BE2C (cell line): ENCODE measurements at regions not wholly inside any gene's neighbourhood (a gene's known extent, or its start where the extent isn't known, plus 50 kb on each side); places are given as distances from the start of the nearest gene placed in this dataset.

Experiments
- DNase-seq: peaks from one replicate; pipeline ENCODE4 v3.0.0-alpha.2; 2020
- H3K27me3 ChIP-seq: fragments of 250-450 bp; sonication (Bioruptor Pico); 2 replicates; pipeline ENCODE4 v1.5.1; 2020; ENCODE audit warnings: mild to moderate bottlenecking
- H3K36me3 ChIP-seq: fragments of 250-450 bp; sonication (Bioruptor Pico); 2 replicates; pipeline ENCODE4 v1.5.1; 2020; ENCODE audit warnings: mild to moderate bottlenecking
- H3K4me1 ChIP-seq: fragments of 250-450 bp; sonication (Bioruptor Pico); 2 replicates; pipeline ENCODE4 v1.5.1; 2020
- H3K4me3 ChIP-seq: 2 replicates; pipeline ENCODE4 v1.5.1; 2011; ENCODE audit warnings: low read depth, low read length
- H3K9me3 ChIP-seq: fragments of 250-450 bp; sonication (Bioruptor Pico); 2 replicates; pipeline ENCODE4 v1.5.1; 2020
- TF ChIP-seq, protein P1 (sequence below): IDR thresholded peaks from 2 replicates; pipeline ENCODE4 v1.5.1; 2012; ENCODE audit warnings: mild to moderate bottlenecking, low read depth, low read length

DNA sequence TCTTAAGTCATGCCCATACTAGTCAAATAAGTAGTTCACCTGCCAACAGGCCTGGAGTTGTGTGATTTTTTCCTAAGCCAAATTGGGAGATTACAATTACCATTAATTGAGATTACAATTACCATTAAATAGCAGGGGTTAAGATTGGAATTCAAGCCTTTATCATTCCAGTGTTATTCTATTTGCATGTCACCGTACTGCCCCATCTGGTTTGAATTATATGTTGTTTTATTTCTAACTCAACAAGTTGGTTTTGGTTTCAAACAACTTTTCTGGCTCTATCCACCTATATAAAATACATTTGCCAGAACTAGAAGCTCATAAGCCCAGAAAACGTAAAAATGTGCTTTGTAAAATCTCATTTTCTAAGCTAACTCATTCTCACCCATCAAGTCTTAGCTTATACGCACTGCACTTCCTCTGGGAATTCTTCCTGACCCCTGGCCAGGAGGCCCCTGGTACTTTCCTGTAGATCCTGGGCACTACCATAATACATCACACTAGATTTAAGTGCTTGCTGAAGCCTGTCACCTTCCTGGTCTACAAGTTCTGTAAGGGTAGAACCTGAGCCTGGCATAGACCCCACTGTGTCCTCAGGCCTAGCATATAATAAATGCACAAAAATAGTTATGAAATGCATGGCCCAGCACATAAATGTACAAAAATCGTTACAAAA lies 242.0 kb upstream of the TRPM3 start:
- H3K27me3 ChIP-seq, result peaks cover 6% of the 10 kb centered on the region; the same call in 1 of the 2 replicates
- H3K4me3 ChIP-seq, result no peak overlapping the region
- H3K4me1 ChIP-seq, result no peaks in the 10 kb centered on the region
- TF ChIP-seq, protein P1, sequence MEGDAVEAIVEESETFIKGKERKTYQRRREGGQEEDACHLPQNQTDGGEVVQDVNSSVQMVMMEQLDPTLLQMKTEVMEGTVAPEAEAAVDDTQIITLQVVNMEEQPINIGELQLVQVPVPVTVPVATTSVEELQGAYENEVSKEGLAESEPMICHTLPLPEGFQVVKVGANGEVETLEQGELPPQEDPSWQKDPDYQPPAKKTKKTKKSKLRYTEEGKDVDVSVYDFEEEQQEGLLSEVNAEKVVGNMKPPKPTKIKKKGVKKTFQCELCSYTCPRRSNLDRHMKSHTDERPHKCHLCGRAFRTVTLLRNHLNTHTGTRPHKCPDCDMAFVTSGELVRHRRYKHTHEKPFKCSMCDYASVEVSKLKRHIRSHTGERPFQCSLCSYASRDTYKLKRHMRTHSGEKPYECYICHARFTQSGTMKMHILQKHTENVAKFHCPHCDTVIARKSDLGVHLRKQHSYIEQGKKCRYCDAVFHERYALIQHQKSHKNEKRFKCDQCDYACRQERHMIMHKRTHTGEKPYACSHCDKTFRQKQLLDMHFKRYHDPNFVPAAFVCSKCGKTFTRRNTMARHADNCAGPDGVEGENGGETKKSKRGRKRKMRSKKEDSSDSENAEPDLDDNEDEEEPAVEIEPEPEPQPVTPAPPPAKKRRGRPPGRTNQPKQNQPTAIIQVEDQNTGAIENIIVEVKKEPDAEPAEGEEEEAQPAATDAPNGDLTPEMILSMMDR, result no peak
- DNase-seq, result no peak
- H3K36me3 ChIP-seq, result no peaks in the 10 kb centered on the region
- H3K9me3 ChIP-seq, result no peaks in the 10 kb centered on the region

DNA sequence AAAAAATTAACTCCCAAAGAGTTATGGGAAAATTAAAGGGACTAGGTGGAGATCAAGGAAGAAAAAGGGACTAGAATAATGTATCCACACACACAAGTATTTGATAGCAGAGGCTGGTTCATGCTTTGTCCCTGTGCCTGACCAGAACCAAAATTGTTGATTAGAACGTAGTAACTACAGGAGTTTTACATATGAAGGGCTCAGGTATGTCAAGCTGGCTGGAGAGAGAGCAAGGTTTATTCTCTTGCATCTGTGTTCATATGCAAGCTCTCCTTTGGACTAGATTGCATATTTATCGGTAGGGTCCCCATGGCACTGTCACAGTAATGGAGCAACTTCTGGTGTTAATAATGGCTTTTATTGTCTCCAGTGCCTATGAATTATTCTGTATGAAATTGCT lies 239.9 kb upstream of the TRPM3 start:
- Histone ChIP-seq H3K9me3 (no peaks in the 10 kb centered on the region), H3K36me3 (no peaks in the 10 kb centered on the region), H3K27me3 (no peaks in the 10 kb centered on the region), H3K4me1 (no peaks in the 10 kb centered on the region), H3K4me3 (no peak overlapping the region)
- DNase-seq, result no peak
- TF ChIP-seq, protein P1, result no peak

DNA sequence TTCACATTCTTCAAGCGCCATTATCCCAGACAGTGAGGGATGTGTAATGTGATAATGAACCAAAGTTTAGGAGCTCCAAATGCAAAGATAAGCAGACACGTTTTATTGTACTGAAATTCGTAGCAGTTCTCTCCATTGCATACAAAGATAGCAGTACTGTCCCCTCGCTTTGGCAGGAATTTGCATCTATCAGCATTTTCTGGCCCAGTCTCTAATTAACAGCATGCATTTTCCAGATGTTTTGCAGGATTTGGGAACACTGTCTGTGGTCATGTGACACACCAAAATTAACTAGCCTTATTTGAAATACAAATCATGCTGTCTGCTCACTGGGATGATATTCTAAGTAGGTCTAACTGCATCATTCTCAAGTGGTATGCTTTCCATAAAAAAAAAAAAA lies 235.9 kb upstream of the TRPM3 start:
- TF ChIP-seq, protein P1, result no peak
- no peaks in the 10 kb centered on the region for H3K4me1 ChIP-seq
- H3K27me3 ChIP-seq, result no peaks in the 10 kb centered on the region
- H3K36me3 ChIP-seq, result no peaks in the 10 kb centered on the region
- no peaks in the 10 kb centered on the region for H3K9me3 ChIP-seq
- DNase-seq, result no peak
- no peak overlapping the region for H3K4me3 ChIP-seq

DNA sequence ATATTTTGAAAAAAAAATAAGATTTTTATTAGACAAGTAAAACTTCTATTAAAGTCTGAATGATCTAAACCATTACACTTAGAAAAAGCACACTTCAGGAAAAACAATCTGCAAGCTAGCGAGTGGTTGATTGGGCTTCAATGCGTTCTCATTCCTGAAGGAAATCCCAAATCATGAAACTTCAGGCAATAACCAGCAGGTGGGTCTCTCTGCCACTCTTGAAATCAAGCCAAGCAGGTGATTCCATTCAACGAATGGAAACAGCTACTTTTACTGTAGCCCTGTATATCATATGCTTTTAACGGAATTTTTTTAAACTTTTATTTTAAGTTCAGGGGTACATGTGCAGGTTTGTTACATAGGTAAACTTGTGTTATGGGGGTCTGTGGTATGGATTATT lies 234.5 kb upstream of the TRPM3 start:
- no peaks in the 10 kb centered on the region for H3K9me3 ChIP-seq
- H3K36me3 ChIP-seq, result no peaks in the 10 kb centered on the region
- H3K27me3 ChIP-seq, result no peaks in the 10 kb centered on the region
- no peaks in the 10 kb centered on the region for H3K4me1 ChIP-seq
- TF ChIP-seq, protein P1, result no peak
- no peak overlapping the region for H3K4me3 ChIP-seq
- DNase-seq, result no peak

DNA sequence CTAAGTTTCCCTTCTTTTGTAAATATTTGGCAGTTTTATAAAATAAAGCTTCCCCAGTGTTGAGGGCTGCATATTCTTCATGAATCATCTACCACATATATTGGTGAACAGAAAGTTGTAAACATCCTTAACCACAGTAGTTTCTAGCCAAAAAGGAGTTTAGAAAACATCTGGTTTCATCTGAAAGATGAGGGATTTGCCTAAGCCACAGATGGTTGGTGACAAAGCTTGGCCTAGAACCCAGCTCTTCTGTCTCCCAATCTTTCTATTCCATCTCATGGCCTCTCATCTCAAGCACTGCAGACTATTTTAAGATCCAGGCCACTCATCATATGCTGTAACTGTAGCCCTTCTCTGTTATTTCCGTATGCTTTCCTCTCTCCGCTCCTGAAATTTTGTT lies 232.3 kb upstream of the TRPM3 start:
- H3K4me1 ChIP-seq, result no peaks in the 10 kb centered on the region
- no peak for DNase-seq
- no peak overlapping the region for H3K4me3 ChIP-seq
- no peaks in the 10 kb centered on the region for H3K9me3 ChIP-seq
- no peaks in the 10 kb centered on the region for H3K36me3 ChIP-seq
- TF ChIP-seq, protein P1, result no peak
- H3K27me3 ChIP-seq, result no peaks in the 10 kb centered on the region

DNA sequence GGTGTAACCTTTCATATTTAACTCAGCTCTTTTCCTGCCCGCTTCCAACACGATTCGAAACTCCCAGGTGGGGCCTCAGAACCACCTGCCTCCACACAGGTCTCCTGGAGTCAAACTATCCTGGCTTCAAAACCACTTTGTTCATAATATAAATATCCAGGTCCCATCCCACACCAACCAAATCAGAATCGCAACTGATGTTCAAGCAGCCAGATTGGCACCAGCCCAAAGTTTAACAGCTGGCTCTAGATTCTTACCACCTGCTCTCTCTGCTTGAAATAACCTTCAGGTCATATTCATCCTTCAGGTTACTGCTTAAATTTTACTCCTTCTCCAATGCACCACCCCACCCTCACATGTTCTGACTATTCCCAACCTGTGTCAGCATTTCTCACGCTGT lies 231.4 kb upstream of the TRPM3 start:
- Histone ChIP-seq H3K27me3 (no peaks in the 10 kb centered on the region), H3K4me1 (no peaks in the 10 kb centered on the region), H3K9me3 (no peaks in the 10 kb centered on the region), H3K36me3 (no peaks in the 10 kb centered on the region), H3K4me3 (no peak overlapping the region)
- TF ChIP-seq, protein P1, result no peak
- no peak for DNase-seq
